GM12878 (cell line): ENCODE measurements at regions not wholly inside any gene's neighbourhood (a gene's known extent, or its start where the extent isn't known, plus 50 kb on each side); places are given as distances from the start of the nearest gene placed in this dataset.
"Not testable (repeated sequence)": the region's sequence is repeated elsewhere in the genome, so short reads cannot be mapped to it uniquely, and the experiment has no call there.

ENCODE experiments used
- CTCF ChIP-seq, 3 experiments: IDR thresholded peaks in 2 of 3; conservative IDR thresholded peaks in 1 of 3; 2 replicates each; pipeline ENCODE4 v1.5.1; 2011; ENCODE audit warnings: low read depth in 3 of 3, low read length in 3 of 3, mild to moderate bottlenecking in 3 of 3, control low read depth in 2 of 3, moderate library complexity in 2 of 3, inconsistent platforms in 1 of 3, mixed read lengths in 1 of 3; ENCODE audit not compliant: control insufficient read depth in 2 of 3, insufficient read depth in 1 of 3; ENCODE audit errors: extremely low read depth in 1 of 3
- YBX1 ChIP-seq: fragments of 450-650 bp; IDR thresholded peaks from 2 replicates; pipeline ENCODE4 v1.6.1; 2016; ENCODE audit warnings: antibody characterized with exemption
- ZBTB4 ChIP-seq: fragments of 450-650 bp; formaldehyde crosslinking; IDR thresholded peaks from 2 replicates; pipeline ENCODE4 v1.4.0; 2022; ENCODE audit warnings: mild to moderate bottlenecking, moderate library complexity

- not testable (repeated sequence) for TF ChIP-seq CTCF (IDR thresholded peaks at IDR 0.05 in 2 of 3, conservative IDR thresholded peaks at IDR 0.05 in 1 of 3; ENCODE audit: control insufficient read depth in 2 of 3, extremely low read depth in 1 of 3, insufficient read depth in 1 of 3, low read depth in 3 of 3, low read length in 3 of 3); ZBTB4; YBX1
Observed at GRCh38 chr17:64719517-64719916, 57.4 kb upstream of the SMURF2 start.
